Common myeloid progenitor, CD34-positive (primary cell): ENCODE measurements at regions not wholly inside any gene's neighbourhood (a gene's known extent, or its start where the extent isn't known, plus 50 kb on each side); places are given as distances from the start of the nearest gene placed in this dataset.

Experiments
- CTCF ChIA-PET: fragments of 350-600 bp; sonication (Branson Sonifier 250); formaldehyde crosslinking; loops from one replicate; lab custom pipeline; 2021; ENCODE audit warnings: antibody characterized with exemption; lab: Charles Lee
- POLR2A ChIA-PET: fragments of 350-600 bp; sonication (Branson Sonifier 250); formaldehyde crosslinking; loops from one replicate; lab custom pipeline; 2021; ENCODE audit warnings: antibody characterized with exemption; lab: Charles Lee
- DNase-seq, 3 donors: peaks; one replicate each; pipeline versions ENCODE4 v3.0.0 to v3.0.0-alpha.2; 2013
- H3K27ac ChIP-seq, 2 experiments: 1 replicate in 1 of 2; 2 replicates in 1 of 2; pipeline ENCODE4 v1.7.0; 2013; ENCODE audit warnings: inconsistent platforms in 2 of 2, low read length in 2 of 2, mild to moderate bottlenecking in 2 of 2, low read depth in 1 of 2, moderate library complexity in 1 of 2; ENCODE audit not compliant: severe bottlenecking in 2 of 2, insufficient read depth in 1 of 2, poor library complexity in 1 of 2
- H3K27me3 ChIP-seq, 5 experiments: replicated peaks in 2 of 5; 1 replicate in 3 of 5; 2 replicates in 2 of 5; pipeline versions ENCODE4 v1.6.1 to v1.7.0; 2013; ENCODE audit warnings: low read length in 4 of 5, mild to moderate bottlenecking in 2 of 5, moderate library complexity in 2 of 5, inconsistent platforms in 1 of 5; ENCODE audit not compliant: insufficient read depth in 5 of 5, control insufficient read depth in 4 of 5
- H3K36me3 ChIP-seq, 4 experiments: 1 replicate in 2 of 4; 2 replicates in 2 of 4; pipeline versions ENCODE4 v1.6.1 to v1.7.0; 2013; ENCODE audit warnings: low read length in 3 of 4, control low read depth in 1 of 4, mild to moderate bottlenecking in 1 of 4; ENCODE audit not compliant: control insufficient read depth in 4 of 4, insufficient read depth in 4 of 4
- H3K4me1 ChIP-seq, 4 experiments: 1 replicate in 3 of 4; 2 replicates in 1 of 4; pipeline versions ENCODE4 v1.6.1 to v1.7.1; 2013; ENCODE audit warnings: low read length in 3 of 4, mild to moderate bottlenecking in 3 of 4, control low read depth in 1 of 4, inconsistent platforms in 1 of 4, moderate library complexity in 1 of 4; ENCODE audit not compliant: control insufficient read depth in 4 of 4, insufficient read depth in 4 of 4; ENCODE audit errors: control extremely low read depth in 1 of 4
- H3K4me3 ChIP-seq, 7 experiments: 1 replicate in 4 of 7; 2 replicates in 3 of 7; pipeline versions ENCODE4 v1.5.1 to v1.7.0; 2013; ENCODE audit warnings: mild to moderate bottlenecking in 7 of 7, low read length in 6 of 7, moderate library complexity in 6 of 7, inconsistent platforms in 2 of 7, low read depth in 2 of 7, control low read depth in 1 of 7; ENCODE audit not compliant: insufficient read depth in 4 of 7, control insufficient read depth in 1 of 7; ENCODE audit errors: extremely low read depth in 1 of 7
- H3K9me3 ChIP-seq, 5 experiments: 1 replicate in 4 of 5; 2 replicates in 1 of 5; pipeline versions ENCODE4 v1.6.1 to v1.7.1; 2013; ENCODE audit warnings: low read length in 4 of 5, mild to moderate bottlenecking in 2 of 5, inconsistent platforms in 1 of 5, low read depth in 1 of 5, moderate library complexity in 1 of 5; ENCODE audit not compliant: control insufficient read depth in 4 of 5, insufficient read depth in 2 of 5; ENCODE audit errors: control extremely low read depth in 1 of 5
- WGBS: methylation state at CpG from one replicate; pipeline ENCODE4 v1.1.5; 2013; ENCODE audit not compliant: insufficient coverage; 5-methylcytosine and 5-hydroxymethylcytosine counted together

- no peaks in the 10 kb centered on the region for H3K4me1 ChIP-seq
- ChIA-PET POLR2A (no interaction called here), CTCF (no interaction called here)
- no peak for DNase-seq
- H3K36me3 ChIP-seq, result no peaks in the 10 kb centered on the region
- H3K9me3 ChIP-seq, result peaks cover 0 to 3% (median 0%) of the 10 kb centered on the region in 5 experiments
- no peak overlapping the region for H3K4me3 ChIP-seq
- no CpG with 5 or more reads among the region's 2 CpGs for WGBS
- H3K27me3 ChIP-seq, result no peaks in the 10 kb centered on the region
- no peak overlapping the region for H3K27ac ChIP-seq
These were observed 171.7 kb upstream of the FGGY start for GRCh38 chr1:59125154-59125553.

DNA sequence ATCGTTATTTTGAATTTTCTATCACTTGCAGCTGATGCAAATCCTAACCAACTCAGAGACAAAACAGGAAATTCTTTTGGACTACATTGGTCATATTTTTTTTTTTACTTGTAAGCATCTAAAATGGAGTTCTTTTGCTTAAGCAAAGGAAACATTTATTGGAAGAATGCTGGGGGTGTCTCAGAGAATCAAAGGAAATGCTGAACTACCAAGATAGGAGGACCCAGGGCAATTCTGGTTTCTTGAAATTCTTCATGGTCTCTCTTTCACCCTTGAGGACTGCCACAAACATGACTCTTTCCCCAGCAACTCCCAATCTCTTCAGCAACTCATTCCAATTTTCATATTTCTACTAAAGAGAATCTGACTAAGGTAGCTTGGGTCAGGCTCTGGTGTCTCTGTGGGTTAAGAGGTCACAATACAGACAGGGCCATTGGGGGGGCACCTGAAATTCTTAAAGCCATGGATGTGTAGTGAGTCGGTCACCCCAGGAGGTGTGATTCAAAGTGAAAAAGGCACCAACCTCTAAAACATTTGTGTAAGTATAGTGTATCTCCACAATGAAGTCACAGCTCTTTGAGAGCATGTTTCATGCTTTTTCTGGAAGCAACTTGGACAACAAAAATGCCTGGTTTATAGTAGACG is 171.1 kb upstream of the FGGY start:
- CTCF ChIA-PET, result no interaction called here
- WGBS, result no CpG with 5 or more reads among the region's 3 CpGs

DNA sequence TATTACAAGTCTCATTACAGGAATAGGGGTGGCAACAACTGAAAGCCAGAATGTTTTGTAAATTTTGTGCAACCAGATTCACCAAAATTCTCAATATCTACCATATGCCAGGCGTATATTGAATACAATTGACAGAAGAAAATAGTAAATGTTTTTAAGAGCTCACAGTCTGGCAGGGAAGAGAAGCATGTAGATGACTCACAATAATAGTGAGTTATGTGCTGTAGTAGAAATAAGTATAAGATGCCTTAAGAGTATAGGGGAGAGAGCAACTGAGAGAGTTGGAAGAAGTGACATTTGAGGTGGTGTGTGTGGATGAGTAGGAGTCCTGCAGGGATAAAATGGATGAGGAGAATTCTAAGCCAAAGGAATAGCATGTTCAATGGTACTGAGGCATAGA is 170.5 kb upstream of the FGGY start:
- WGBS, result no CpG with 5 or more reads among the region's 1 CpG
- H3K27ac ChIP-seq, result no peak overlapping the region
- POLR2A ChIA-PET, result no interaction called here
- no peak overlapping the region for H3K4me3 ChIP-seq
- peaks cover 0 to 3% (median 0%) of the 10 kb centered on the region in 5 experiments for H3K9me3 ChIP-seq
- no peak for DNase-seq
- no peaks in the 10 kb centered on the region for H3K36me3 ChIP-seq
- no peaks in the 10 kb centered on the region for H3K4me1 ChIP-seq
- no peaks in the 10 kb centered on the region for H3K27me3 ChIP-seq
- CTCF ChIA-PET, result no interaction called here

More for the DNA sequence above, 171.1 kb upstream of the FGGY start:
- Histone ChIP-seq H3K9me3 (peaks cover 0 to 3% (median 0%) of the 10 kb centered on the region in 5 experiments), H3K36me3 (no peaks in the 10 kb centered on the region), H3K27me3 (no peaks in the 10 kb centered on the region), H3K27ac (no peak overlapping the region), H3K4me3 (no peak overlapping the region), H3K4me1 (no peaks in the 10 kb centered on the region)
- POLR2A ChIA-PET, result no interaction called here
- DNase-seq, result no peak

GRCh38 chr1:59128239-59128736 is 168.6 kb upstream of the FGGY start:
- ChIA-PET CTCF (no interaction called here), POLR2A (no interaction called here)
- Histone ChIP-seq H3K36me3 (no peaks in the 10 kb centered on the region), H3K9me3 (peaks cover 0 to 3% (median 0%) of the 10 kb centered on the region in 5 experiments), H3K27me3 (no peaks in the 10 kb centered on the region), H3K27ac (no peak overlapping the region), H3K4me1 (no peaks in the 10 kb centered on the region), H3K4me3 (no peak overlapping the region)
- no peak for DNase-seq
- WGBS, result no CpG with 5 or more reads among the region's 1 CpG

DNA sequence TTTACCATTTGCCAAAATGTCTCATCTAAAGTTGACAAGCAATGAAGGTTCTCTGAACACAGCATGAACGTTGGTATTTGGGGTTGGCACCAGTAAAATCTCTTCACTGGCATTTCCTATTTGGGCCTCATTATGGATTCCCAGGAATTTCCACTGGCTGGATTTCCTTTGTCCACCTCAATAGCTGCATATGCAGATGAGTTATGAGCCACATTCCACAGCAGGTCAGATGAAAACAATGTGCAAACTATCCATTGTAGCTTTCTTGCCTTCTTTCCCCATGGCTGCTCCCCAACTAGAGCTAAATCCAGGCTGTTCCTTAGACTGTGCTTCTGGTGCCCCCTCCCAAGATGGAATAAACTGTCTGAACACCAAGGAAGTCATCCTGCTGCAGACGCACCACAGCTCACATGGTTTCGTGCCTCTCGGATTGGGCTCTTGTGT is 168.1 kb upstream of the FGGY start:
- 100% methylated on average over 4 of the region's 4 CpGs for WGBS
- POLR2A ChIA-PET, result no interaction called here
- no peak for DNase-seq
- Histone ChIP-seq H3K4me3 (no peak overlapping the region), H3K27me3 (no peaks in the 10 kb centered on the region), H3K9me3 (peaks cover 0 to 3% (median 0%) of the 10 kb centered on the region in 5 experiments), H3K36me3 (no peaks in the 10 kb centered on the region), H3K4me1 (no peaks in the 10 kb centered on the region), H3K27ac (no peak overlapping the region)
- CTCF ChIA-PET, result no interaction called here

- no peak for DNase-seq
- CTCF ChIA-PET, result no interaction called here
- POLR2A ChIA-PET, result no interaction called here
These were observed 164.6 kb upstream of the FGGY start for GRCh38 chr1:59132295-59132694.

DNA sequence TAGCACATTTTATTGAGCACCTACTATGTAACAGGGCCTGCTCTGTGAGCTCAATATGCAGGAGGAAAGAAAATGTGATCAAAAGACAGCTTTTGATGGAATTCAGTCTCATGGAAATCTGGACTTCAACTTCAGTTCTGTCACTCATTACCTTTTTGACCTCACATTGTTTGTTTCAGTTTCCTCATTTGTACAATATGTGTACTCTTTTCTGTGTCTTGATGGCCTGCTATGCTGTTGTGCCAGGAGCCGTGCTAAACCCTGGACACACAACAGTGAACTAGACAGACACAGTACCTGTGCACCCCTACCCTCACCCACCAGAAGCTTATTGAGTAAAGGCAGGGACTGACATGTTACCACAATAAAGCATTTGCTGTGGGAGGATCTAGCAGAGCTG is 162.9 kb upstream of the FGGY start:
- Histone ChIP-seq H3K4me1 (peaks cover 10 to 17% (median 12%) of the 10 kb centered on the region in 4 experiments), H3K4me3 (no peak overlapping the region), H3K27ac (no peak overlapping the region), H3K9me3 (peaks cover 0 to 3% (median 0%) of the 10 kb centered on the region in 5 experiments), H3K36me3 (no peaks in the 10 kb centered on the region), H3K27me3 (no peaks in the 10 kb centered on the region)
- ChIA-PET POLR2A (no interaction called here), CTCF (no interaction called here)
- no CpG with 5 or more reads among the region's 1 CpG for WGBS
- DNase-seq, result no peak

More at GRCh38 chr1:59132295-59132694, 164.6 kb upstream of the FGGY start:
- Histone ChIP-seq H3K4me1 (peaks cover 0 to 1% (median under 1%) of the 10 kb centered on the region in 4 experiments), H3K9me3 (peaks cover 0 to 3% (median 0%) of the 10 kb centered on the region in 5 experiments), H3K4me3 (no peak overlapping the region), H3K27me3 (no peaks in the 10 kb centered on the region), H3K36me3 (no peaks in the 10 kb centered on the region), H3K27ac (no peak overlapping the region)
- WGBS, result 18% methylated on average over 3 of the region's 5 CpGs
